COR-L47 (cell line): ENCODE measurements at regions not wholly inside any gene's neighbourhood (a gene's known extent, or its start where the extent isn't known, plus 50 kb on each side); places are given as distances from the start of the nearest gene placed in this dataset.

ENCODE experiments used
- DNase-seq: peaks from one replicate; lab custom pipeline; 2025; lab: John Stamatoyannopoulos, UW

- DNase-seq, result no peak
These were observed 588.0 kb upstream of the ARID1B start for GRCh38 chr6:156189195-156189594.

GRCh38 chr6:156185113-156185512, 592.1 kb upstream of the ARID1B start:
- DNase-seq, result no peak

- DNase-seq, result no peak
These were observed 593.5 kb upstream of the ARID1B start for GRCh38 chr6:156183678-156184077.

- no peak for DNase-seq
These were observed 594.8 kb upstream of the ARID1B start for GRCh38 chr6:156182356-156182755.

GRCh38 chr6:156181506-156181905, 595.7 kb upstream of the ARID1B start:
- DNase-seq, result no peak

GRCh38 chr6:156175971-156176421, 601.2 kb upstream of the ARID1B start:
- peak; percentile 86 for DNase-seq

- DNase-seq, result no peak
These were observed 601.7 kb upstream of the ARID1B start for GRCh38 chr6:156175433-156175832.

- DNase-seq, result no peak
These were observed 602.9 kb upstream of the ARID1B start for GRCh38 chr6:156174031-156174890.

- no peak for DNase-seq
These were observed 607.8 kb upstream of the ARID1B start for GRCh38 chr6:156169371-156169770.

- peak; percentile 1 for DNase-seq
These were observed 609.5 kb upstream of the ARID1B start for GRCh38 chr6:156167625-156168071.

- DNase-seq, result no peak
These were observed 610.1 kb upstream of the ARID1B start for GRCh38 chr6:156167016-156167624.

- DNase-seq, result no peak
These were observed 611.1 kb upstream of the ARID1B start for GRCh38 chr6:156166093-156166492.

- no peak for DNase-seq
These were observed 612.3 kb upstream of the ARID1B start for GRCh38 chr6:156164701-156165452.

GRCh38 chr6:156163311-156163710, 613.9 kb upstream of the ARID1B start:
- no peak for DNase-seq

- DNase-seq, result no peak
These were observed 615.7 kb upstream of the ARID1B start for GRCh38 chr6:156161471-156161870.

GRCh38 chr6:156160795-156161165, 616.4 kb upstream of the ARID1B start:
- no peak for DNase-seq

GRCh38 chr6:156160007-156160794, 617.0 kb upstream of the ARID1B start:
- no peak for DNase-seq

GRCh38 chr6:156154896-156155295, 622.3 kb upstream of the ARID1B start:
- DNase-seq, result no peak

GRCh38 chr6:156150391-156150790, 626.8 kb upstream of the ARID1B start:
- DNase-seq, result no peak

- DNase-seq, result peak; percentile 2
These were observed 630.3 kb upstream of the ARID1B start for GRCh38 chr6:156146891-156147290.

GRCh38 chr6:156131221-156131903, 645.8 kb upstream of the ARID1B start:
- no peak for DNase-seq
